ENCODE measurements at regions not wholly inside any gene's neighbourhood (a gene's known extent, or its start where the extent isn't known, plus 50 kb on each side); places are given as distances from the start of the nearest gene placed in this dataset.

- no peak for DNase-seq (ENCODE audit: low read depth)
These were observed 64.5 kb upstream of the SLC10A2 start for GRCh38 chr13:103130681-103131210.

- DNase-seq (ENCODE audit: low read depth), result no peak
These were observed 63.9 kb upstream of the SLC10A2 start for GRCh38 chr13:103130146-103130545.

Measured in stimulated activated CD8-positive, alpha-beta memory T cell treated with anti-CD3 and anti-CD28 coated beads, Interleukin-7, amount 100 ng/mL, for 24 hours (primary cell).